ENCODE measurements at regions not wholly inside any gene's neighbourhood (a gene's known extent, or its start where the extent isn't known, plus 50 kb on each side); places are given as distances from the start of the nearest gene placed in this dataset.

- TF ChIP-seq EZH2phosphoT487 (IDR thresholded peaks at IDR 0.05; ENCODE audit: low read length), result no peak
- TF ChIP-seq CTCF (IDR thresholded peaks at IDR 0.05; ENCODE audit: low read length), result no peak
- TF ChIP-seq EZH2 (optimal IDR thresholded peaks at IDR 0.05; ENCODE audit: low read depth, low read length), result no peak
Measured at GRCh38 chr4:43550981-43551627, 658.6 kb downstream of the GRXCR1 start.

Measured in MM.1S (cell line).